GM19395 (cell line): ENCODE measurements at regions not wholly inside any gene's neighbourhood (a gene's known extent, or its start where the extent isn't known, plus 50 kb on each side); places are given as distances from the start of the nearest gene placed in this dataset.

Experiments used
- ATAC-seq: cut with Tn5 transposase; IDR thresholded peaks from one replicate; pipeline ENCODE4 v1.9.1; 2021; ENCODE audit warnings: mild to moderate bottlenecking, moderate library complexity; ENCODE audit not compliant: unreplicated experiment

DNA sequence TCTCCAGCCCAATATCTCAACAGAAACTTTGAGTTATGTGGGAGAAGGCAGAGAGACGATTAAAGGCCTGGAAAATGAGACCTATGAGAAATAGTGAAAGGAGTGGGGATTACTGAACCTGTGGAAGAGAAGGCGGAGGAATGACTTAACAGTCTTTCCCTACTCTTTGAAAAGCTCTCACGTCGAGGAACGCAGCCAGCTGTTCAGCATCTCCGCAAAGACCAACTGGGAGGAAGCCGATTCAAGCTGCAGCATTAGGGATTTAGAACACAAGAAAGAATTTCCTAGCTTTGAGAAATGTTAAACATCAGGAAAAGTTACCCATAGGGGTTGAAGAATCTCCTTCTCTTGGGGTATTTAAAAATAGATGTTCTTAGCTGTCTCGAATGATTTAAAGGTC, 233.2 kb upstream of the PARD3B start:
- ATAC-seq, result no peak

- ATAC-seq, result no peak
These were observed 232.0 kb upstream of the PARD3B start for GRCh38 chr2:204313256-204313655.

- no peak for ATAC-seq
These were observed 230.0 kb upstream of the PARD3B start for GRCh38 chr2:204315236-204315662.

DNA sequence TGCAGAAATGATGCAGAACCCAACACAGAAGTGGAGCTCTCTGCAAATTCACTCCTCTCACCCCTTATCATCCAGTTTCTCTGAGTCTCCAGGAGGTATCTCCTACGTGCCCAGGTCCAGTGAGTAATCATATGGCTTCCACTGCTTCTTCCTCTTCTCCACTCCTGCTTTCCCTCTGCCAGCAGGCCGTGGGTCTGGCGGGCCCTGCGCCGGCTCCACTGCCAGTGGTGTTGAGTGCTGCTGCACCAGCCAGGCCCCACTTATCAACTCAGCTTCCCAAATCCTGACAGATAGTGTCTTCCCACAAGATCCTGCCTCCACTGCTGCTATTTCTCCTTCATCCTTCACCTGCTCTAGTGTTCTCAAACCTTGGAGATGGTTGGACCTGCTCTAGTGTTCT, 227.6 kb upstream of the PARD3B start:
- ATAC-seq, result no peak

GRCh38 chr2:204321027-204321800, 224.1 kb upstream of the PARD3B start:
- no peak for ATAC-seq

DNA sequence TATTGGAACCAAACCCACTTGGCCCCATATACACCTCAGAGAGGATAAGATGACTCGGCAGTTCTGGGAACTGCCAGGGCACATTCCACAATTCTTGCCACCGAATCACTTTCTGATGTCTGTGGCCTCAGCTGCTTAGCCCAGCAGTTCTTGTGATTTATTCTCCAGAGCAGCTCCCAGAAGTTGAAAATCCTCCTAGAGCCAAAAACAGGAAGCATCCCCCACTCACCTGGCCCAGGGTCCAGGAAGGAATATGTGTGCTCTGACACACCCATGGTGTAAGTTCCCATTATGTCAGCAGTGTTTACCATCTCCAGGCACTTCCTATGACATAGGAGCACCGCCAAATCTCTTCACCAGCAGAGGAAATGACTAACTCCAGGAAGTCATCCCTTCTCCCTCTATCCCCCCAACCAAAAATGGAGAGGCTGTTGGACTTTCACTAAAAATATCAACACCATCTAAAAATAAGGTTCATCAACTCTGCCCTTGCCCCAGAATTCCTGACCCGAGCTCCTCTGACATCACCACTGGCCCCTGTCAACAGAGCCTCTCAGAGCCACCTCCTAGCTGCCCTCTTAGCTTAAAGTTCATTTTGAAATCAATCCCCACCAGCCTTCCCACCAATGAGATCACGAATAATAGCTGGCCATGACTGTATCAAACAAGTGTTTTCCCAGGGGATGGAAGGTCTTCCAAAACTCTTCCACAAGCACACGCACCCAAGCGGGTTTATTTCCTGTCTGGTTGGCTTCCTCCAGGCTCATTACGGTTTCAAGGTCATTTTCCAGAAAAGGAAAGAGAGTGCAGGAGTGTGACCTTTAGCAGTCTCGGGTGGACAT, 223.1 kb upstream of the PARD3B start:
- no peak for ATAC-seq

DNA sequence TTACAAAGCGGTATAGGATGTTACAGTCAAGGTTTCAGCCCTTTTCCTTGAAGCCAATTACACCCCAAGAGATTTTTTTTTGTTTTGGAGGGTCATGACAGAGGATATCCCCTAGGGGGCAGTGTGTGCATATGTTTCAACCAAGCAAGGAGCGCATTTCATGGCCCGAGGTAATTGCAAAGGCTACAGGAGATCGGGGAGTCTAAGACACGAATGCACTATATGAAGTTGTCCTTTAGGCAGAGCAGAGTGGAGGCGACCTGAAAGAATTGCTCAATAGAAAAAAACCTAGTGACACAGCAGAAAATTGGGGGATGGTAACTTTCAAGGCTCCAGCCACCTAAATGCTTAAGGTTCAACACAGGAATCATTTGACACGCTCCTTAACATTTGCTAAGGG, 219.8 kb upstream of the PARD3B start:
- peak; percentile 95 for ATAC-seq

GRCh38 chr2:204328373-204328772, 216.9 kb upstream of the PARD3B start:
- no peak for ATAC-seq

DNA sequence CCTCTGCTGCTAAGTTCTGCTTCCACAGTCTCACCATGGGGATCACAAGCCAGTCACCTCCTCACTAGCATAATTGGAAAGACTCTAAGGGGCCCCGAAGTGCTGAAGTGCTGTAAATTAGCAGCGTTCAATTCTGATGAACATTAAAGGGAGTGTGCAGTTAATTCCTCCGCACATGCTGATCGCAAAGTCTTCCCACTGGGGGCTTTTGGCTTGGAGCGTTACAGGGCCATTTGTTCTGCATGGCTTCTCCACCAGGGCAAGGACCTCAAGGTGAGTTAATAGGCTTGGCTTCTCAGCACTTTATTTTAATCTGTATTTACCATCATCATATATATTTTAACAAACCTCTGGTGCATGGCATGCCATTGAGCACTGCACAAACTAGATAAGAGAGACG, 216.3 kb upstream of the PARD3B start:
- no peak for ATAC-seq

DNA sequence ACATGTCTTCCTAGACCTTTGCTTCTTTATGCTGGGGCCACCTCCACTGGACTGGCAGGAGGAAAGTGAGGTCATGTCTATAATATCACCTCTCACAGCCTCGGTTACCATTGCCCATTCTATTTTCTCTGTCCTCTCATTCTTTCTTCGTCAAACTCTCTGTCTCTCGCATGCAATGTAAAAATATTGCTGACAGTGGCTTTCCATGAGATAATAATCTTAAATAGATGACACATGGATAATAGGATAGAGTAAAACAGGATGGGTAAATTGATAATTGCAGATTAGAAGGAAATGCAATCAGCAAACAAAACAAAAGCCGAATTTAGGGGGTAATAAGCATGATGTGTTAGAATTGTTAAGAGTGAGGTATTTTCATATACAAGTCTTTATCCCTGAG, 215.7 kb upstream of the PARD3B start:
- ATAC-seq, result no peak

GRCh38 chr2:204331180-204331579, 214.1 kb upstream of the PARD3B start:
- ATAC-seq, result no peak

- ATAC-seq, result no peak
These were observed 213.3 kb upstream of the PARD3B start for GRCh38 chr2:204331988-204332387.

- no peak for ATAC-seq
These were observed 212.6 kb upstream of the PARD3B start for GRCh38 chr2:204332706-204333105.

- no peak for ATAC-seq
These were observed 211.4 kb upstream of the PARD3B start for GRCh38 chr2:204333861-204334260.

DNA sequence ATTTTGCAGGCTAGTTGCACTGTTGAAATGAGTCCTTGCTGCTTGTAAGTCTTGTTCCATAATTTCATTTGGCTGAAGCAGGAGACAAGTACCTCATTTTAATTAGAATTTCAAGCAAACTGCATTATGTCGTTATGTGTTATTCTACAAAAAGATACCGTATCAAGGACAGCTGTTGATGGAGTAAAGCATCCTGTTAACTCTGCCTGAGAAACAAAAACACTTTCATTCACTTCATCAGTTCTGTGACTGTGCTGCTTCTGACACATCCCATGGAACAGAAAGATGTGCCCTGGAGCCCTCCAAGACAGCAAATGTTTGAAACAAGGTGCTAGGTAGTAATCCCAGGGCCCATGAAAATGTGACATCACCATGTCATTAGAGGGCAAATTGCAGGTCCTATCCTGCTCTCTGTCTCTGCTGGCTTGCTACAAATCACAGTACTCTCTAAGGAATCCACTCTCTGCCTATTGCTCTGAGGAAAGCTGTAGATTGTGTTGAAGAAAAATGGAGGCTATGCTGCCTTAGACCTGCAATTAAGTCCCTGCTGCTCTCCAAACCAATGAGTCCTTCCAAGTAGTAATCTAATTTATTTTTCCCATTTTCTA, 209.7 kb upstream of the PARD3B start:
- no peak for ATAC-seq

DNA sequence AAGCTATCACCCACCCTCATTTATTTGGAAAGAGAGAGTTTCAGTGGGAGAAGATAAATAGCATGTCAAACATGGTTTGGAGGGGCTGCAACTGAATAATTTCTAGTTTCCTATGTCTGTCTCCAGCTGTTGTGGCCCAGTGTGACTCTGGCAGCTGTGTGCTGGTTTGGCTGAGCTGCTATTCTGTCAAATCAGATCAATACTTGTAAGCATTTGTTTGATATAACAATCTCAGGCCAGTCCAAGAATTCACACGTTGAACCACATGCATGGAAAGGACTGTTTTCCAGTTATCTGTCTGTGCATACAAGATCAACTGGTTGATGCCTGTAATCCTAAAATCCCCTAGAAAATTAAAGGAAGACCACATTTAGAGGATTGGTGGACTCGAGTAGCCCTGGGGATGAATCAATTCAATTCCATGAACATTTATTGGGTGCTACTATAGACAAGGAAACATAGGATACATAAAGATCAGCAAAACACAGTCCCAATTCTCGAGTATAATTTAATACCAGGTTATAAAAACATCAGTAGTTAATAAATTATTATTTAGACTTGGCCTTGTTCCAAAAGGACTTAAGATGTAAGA, 209.0 kb upstream of the PARD3B start:
- no peak for ATAC-seq

DNA sequence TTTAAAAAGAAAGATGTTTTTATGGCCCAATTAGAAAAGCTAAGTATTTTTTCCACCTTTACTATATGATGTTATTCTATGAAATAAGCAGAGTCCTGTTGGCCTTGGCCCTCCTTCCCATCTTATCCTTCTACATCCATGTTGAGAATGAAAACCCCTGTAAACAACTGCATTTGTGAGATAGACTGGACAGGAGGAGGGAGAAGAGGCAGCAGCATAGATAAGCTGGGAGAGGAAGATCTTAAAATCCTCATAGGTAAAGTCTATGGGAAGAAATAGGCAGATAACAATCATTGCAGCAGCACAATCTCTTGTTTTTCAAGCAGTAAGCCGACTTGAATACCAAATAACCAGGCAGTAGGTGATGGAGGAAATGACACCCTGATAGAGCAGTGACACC, 207.6 kb upstream of the PARD3B start:
- ATAC-seq, result no peak

- no peak for ATAC-seq
These were observed 206.0 kb upstream of the PARD3B start for GRCh38 chr2:204339212-204339715.

DNA sequence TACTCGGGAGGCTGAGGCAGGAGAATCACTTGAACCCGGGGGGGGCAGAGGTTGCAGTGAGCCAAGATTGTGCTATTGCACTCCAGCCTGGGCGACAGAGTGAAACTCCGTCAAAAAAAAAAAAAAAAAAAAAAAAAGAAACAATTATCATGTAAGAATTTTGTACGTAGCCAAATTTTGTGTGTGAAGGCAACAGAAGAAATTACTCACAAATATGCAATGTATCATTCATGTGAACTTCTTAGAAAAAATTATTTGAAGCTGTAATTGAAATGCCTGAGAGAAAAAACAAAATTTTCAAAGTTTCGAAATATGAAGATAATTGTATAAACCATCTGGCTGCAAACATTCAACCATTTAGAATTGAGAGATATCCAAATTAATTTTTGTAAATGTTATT, 204.8 kb upstream of the PARD3B start:
- ATAC-seq, result no peak

- no peak for ATAC-seq
These were observed 203.4 kb upstream of the PARD3B start for GRCh38 chr2:204341887-204342276.

- ATAC-seq, result no peak
These were observed 201.6 kb upstream of the PARD3B start for GRCh38 chr2:204343685-204344084.
